GM19324 (cell line): ENCODE measurements at regions not wholly inside any gene's neighbourhood (a gene's known extent, or its start where the extent isn't known, plus 50 kb on each side); places are given as distances from the start of the nearest gene placed in this dataset.
"Not testable (repeated sequence)": the region's sequence is repeated elsewhere in the genome, so short reads cannot be mapped to it uniquely, and the experiment has no call there.

Experiments used
- ATAC-seq: cut with Tn5 transposase; IDR thresholded peaks from one replicate; pipeline ENCODE4 v1.9.1; 2021; ENCODE audit warnings: mild to moderate bottlenecking, moderate library complexity; ENCODE audit not compliant: unreplicated experiment, low FRiP score

DNA sequence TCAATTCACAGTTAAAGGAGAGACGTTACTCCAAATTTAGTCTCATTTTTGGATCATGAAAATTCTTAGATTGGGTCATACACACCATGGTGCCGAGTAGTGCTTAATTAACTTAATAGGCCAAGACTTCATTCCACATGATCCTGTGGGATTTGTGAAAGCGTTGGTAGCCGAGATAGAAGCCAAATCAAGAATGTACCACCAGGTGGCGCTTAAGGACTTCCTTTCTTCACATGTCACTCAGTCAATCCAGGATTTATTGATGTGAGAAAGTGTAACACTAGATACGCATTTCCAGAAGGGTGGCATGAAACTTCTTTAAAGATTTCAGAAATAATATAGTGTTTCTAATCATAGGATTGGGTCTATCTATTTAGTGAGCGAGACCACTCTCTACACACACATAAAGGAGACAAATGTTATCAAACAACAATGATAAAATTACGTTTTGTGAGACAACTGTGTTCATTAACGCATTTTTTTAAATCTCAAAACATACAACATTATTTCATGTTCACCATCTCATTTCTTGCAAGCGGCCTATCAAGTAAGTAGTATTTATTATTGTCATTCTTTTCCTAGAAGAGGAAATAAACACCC lies 436.1 kb downstream of the CHL1 start:
- ATAC-seq, result peak; percentile 63

DNA sequence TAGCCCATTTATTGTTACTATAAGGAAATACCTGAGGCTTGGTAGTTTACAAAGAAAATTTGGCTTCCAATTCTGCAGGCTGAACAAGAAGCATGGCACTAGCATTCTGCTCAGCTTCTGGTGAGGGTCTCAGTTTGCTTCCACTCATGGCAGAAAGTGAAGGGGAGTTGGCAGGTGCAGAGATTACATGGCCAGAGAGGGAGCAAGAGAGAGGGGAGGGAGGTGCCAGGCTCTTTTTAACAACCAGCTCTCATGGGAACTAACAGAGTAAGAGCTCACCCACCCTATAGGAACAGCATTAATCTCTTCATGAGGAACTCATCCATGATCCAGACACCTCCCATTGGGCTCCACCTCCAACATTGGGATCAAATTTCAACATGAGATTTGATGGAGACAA lies 437.9 kb downstream of the CHL1 start:
- no peak for ATAC-seq

DNA sequence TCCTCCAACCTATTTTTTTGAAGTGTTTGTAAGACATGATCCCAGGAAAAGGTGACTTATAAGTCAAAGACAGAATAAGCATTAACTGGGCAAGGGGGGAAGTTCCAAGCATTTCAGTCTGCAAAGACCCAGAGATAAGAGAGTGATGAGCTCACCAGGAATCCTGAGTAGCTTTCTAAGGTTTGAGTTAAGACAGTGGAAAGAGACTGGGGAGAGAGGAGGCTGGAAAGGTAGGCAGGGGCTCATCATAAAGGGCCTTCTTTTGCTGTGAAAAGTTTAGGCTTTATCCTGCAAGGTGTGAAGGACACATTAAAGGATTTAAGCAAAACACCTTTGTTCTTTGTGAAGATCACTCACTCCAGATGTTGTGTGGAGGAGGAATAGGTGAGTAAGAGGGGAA lies 438.8 kb downstream of the CHL1 start:
- no peak for ATAC-seq

DNA sequence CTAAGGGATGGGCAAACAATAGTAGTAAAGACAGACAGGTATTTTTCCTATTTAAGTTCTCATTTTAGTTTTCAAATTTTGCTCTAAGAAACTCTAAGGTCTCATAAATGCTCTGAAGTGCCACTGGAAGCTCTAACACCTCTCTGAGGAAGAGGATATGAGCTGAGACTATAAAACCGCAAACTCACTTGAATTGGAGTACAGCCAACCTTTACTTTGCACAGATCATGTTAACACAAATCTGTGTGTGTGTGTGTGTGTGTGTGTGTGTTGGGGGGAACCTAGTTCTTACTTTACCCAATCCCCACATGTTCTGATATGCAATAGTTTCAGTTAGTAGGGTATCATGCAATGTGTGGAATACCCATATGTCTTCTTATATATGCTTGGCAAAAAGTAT lies 446.8 kb downstream of the CHL1 start:
- ATAC-seq, result no peak

DNA sequence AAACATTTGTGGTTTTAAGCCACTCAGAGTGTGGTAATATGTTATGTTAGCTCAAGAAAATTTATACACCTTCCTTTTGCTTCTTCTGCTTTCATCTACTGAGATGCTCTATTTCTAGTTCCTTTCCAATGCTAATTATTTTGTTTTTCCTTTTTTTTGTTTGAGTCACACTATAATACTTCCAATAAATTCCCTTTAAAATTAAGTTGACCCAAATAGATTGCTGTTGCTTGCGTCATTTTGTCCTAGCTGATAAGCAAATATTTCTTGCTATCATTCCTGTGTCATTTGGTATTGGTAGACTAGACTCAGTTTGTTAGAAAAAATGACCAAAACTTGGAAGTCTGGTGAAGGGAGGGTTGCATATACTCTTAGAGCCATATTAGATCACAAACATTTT lies 437.0 kb upstream of the CNTN6 start:
- ATAC-seq, result no peak

DNA sequence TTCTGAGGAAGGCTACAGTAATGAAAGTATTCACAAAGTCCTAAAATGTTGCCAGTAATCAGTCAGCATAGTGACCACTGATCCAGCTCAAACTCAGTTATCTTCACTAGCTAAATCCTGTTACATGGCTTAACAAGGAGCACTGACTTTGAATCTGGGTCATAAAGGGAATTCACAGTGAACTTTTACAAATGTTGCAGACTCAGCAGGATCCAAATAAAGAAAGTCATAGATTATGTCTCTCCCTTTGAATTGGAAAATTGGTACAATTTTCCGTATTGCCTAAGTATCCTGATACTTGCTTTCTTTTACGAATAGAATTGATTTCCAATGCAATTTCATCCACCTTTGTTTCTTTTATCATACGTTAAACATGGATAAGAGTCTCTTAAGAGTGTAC lies 431.5 kb upstream of the CNTN6 start:
- ATAC-seq, result no peak

DNA sequence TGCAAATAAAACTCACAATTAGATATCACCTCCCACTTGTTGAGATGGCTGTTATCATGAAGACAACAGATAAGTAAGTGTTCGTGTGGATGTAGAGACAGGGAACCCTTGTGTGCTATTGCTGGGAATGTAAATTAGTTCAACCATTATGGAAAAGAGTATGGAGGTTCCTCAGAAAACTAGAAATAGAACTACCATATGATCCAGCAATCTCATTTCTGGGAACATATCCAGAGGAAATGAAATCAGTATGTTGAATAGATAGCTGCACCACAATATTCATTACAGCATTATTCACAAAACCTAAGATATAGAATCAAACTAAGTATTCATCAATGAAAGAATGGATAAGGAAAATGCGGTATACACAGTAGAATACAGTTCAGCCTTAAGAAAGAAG lies 418.7 kb upstream of the CNTN6 start:
- ATAC-seq, result no peak

DNA sequence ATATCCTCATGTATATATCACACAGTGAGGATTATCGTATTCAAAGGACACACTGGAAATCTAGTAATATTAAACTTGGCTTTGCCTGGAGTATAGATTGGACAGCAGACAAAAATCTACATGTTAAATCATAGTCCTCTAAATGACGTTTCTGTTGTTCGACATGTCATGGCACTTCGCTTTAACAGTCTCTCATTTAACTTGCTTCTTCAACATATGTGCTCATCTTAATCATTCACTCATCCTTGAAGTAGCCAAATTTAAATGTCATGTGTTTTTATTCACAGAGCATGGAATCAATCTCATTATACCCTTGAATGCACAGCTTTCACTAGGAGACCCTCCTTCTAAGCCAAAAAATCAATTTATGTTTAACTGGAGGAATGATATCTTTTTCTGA lies 417.0 kb upstream of the CNTN6 start:
- ATAC-seq, result no peak

DNA sequence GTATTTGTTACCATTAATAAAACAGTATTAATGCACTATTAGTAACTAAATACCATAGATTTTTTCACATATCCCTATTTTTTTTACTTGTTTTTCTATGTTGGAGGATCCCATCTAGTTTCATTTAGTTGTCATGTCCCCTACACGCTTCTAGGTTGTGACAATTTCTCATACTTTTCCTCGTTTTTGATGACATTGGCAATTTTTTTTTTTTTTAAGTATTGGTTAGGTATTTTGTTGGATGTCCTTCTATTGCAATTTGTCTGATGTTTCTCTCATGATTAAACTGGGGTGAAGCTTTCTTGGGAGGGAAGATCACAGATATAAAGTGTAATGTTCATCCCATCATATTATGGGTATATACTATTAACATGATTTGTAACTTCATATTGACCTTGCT lies 409.1 kb upstream of the CNTN6 start:
- ATAC-seq, result no peak

DNA sequence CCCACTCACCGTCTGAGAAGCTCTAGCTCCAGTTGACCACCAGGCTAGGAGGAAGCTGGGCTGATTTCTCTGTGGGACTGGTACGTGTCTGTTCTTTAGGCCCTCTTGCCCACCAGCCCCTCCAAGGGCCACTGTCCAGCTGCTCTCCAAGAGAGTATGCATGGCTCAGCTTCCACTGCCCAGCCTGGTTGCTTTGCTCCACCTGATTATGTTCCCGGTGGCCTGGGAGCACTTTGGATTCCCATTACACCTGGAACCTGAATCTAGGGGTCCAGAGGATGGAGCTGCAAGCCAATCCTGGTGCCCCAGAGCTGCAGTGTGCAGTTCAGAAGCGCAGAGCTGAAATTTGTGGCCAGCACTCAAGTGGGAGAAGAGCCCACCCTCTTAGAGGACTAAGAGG lies 402.1 kb upstream of the CNTN6 start:
- no peak for ATAC-seq

DNA sequence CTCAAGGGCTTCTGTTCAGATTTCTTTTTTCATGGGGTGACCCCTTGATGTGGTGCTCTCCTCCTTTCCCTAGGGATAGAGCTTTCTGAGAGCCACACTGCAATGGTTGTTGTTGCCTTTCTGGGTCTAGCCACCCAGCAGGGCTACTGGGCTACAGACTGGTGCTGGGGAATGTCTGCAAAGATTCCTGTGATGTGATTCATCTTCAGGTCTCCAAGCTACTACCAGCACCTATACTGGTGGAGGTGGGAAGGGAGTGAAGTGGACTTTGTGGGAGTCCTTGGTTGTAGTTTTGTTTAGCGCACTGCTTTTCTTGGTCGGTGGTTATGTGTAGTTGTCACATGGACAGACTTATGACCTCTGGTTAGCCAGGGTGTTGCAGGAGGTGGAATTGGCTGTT lies 392.3 kb upstream of the CNTN6 start:
- no peak for ATAC-seq

DNA sequence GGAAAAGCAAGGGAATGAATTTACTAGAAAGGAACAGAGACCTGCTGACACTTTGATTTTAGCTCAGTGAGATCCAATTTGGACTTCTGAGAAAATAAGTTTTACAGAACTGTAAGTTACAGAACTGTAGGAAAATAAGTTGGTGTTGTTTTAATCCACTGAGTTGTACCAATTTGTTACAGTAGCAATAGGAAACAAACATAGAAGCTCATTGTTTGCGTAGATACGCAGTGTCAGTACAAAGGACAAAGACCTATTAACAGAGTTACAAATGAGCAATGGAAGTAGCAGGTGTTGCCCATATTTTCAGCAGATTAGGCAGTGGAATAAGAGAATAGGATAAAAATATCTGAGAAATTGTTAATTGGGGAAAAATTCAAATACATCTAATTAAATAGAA lies 385.8 kb upstream of the CNTN6 start:
- ATAC-seq, result no peak

DNA sequence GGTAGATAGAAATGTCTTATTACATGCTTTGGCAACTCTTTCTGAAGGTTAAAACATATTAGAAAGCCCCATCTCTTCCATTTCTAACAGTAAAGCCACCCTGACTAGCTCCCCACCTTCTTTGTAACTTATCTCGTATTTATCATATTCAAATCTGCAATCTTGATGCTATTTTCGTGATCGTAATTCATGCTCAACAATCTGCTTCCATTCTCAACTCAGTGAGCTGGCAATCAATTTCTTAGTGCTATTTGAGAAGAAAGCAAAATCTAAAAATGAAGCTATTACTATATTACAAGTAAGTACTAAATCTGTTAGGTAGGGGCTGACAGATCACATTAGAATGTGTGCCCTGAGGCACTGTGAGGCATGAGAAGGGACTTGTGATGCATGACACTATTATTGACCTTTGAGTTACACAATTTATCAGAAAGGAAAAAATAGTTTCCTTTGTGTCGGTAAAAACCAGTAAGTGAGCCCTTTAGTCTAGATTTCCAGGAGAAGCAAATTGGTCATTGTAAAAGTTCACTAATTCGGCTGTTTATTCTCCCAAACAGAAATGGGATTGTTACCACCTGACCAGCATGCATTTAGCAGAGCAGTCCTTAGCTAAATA lies 379.7 kb upstream of the CNTN6 start:
- no peak for ATAC-seq

DNA sequence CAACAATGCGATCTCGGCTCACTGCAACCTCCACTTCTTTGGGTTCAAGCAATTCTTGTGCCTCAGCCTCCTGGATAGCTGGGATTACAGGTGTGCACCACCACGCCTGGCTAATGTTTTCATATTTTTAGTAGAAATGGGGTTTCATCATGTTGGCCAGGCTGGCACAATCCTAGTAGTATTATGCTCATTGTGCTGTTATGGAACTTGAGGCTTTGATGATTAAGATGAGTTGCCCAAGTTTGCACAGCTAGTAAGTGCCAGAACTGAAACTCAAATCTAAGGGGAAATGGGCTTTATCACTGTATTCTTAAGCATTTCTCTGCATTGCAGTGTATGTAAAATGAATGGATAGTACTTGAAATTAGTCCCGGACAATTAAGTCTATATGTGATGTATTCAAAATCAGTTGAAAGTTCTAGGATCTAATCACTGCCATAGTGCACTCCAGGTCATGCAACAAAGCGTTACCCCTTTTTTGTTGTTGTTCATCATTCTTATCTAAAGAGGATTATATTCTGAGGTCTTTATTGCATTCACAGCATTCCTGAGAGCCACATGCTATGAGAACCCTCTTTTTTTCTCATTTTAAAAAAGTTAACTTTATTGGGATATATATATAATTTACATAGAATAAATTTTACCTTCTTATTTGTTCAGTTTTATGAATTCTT lies 378.7 kb upstream of the CNTN6 start:
- ATAC-seq, result no peak

DNA sequence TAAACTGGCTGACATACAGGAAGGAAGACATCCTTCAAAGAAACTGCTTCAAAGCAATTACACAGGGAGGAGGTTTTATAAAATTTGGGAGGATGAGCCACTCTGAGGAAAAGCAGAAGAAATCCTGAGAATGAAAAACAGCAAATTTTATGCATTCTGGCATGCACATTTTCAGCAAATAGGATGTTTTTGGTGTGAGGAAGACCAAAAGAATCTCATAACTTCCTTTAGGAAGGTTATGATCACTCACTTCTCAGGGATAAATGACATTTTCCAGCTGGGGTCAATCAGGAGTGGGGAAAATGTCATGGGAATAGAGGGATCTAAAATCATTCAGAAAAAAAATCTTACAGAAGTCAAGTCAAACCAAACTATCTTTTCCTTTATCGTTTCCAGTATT lies 371.7 kb upstream of the CNTN6 start:
- ATAC-seq, result no peak

DNA sequence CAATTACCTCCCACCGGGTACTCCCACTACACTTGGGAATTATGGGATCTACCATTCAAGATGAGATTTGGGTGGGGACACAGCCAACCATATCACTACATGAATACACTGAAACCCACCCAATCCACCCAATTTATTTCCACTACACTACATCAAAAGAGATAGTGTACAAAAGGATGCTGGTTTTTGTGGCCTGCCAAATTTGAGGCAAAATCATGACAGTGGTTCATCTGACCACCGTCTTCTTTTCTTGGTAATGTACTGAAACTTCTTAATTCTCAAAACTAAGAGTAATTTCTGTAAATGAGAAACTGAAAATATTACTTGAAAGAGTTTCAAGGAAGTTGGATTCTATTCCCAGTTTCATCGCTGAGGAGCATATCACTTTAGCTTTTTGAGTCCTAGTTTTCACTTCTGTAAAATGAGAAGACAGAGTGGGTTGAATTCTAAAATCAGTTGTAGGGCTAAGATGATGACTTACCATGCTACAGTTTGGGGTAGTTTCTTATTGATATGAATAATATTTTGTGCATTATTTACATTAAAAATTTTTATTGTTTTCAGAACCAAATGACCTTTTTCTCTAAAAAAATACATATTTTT lies 360.4 kb upstream of the CNTN6 start:
- no peak for ATAC-seq

DNA sequence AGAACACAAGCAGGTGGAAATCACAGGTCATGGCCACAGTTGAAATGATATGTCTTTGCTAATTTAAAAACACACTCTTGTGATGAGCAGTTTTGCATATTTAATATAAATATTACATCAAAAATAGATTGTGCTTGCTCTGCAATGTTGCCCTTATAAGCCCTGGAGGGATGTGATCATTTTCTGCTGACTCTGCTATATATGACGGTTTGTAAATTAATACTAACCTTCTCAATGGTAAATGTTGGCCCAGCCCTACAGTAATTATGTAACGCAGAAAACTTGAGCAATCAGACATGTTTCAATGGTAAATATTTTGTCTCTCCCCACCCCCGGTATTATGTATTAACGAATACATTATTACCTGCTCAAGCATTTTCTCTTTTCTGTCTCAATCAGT lies 359.5 kb upstream of the CNTN6 start:
- no peak for ATAC-seq

DNA sequence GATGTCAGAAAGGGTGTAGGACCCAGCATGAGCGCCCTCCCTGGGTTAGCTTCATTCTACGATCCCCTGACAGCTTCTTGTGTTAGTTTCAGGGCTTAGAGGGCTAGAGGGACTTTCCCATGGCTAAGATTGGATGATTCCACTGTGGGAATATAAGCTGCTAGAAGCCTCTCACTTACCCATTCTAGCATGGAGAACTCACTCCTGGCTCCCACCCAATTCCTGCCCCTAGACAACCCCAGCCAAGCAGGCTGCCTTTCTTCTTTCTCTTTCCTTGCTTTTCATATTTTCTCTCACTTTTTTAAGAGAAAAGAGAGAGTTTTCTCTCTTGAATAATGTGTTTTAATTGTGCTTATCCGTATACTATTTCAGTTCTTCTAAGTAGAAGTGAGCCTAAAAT lies 335.1 kb upstream of the CNTN6 start:
- ATAC-seq, result no peak

DNA sequence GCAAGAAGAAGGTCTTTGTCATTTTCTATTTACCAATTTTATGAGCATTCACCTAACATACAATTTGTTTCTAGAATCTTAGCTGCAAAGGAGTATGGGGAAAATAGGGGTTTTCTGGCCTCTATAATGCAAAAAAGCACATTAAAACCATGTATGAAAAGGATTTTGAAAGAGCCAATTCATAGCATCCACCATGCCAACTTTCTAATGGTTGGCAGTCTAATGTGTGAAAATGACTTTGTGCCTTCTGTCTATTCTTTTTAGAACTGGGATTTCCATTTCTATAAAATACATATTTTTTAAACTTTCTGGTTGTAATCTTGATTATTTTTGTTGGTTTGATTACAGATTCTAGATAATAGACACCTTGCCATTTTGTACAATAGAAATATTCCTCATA lies 333.7 kb upstream of the CNTN6 start:
- ATAC-seq, result no peak

DNA sequence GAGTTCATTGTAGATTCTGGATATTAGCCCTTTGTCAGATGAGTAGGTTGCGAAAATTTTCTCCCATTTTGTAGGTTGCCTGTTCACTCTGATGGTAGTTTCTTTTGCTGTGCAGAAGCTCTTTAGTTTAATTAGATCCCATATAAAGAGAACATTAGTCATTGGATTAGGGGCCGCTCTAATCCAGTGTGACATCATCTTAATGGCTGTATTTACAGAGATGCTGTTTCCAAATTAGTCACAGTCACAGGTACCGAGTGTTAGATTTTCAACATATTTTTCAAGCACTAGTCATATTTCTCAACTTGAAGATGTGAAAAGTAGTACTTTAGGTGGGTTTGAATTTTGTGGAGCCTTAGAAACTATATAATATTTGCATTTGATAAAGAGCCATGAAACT lies 319.4 kb upstream of the CNTN6 start:
- not testable (repeated sequence) for ATAC-seq

DNA sequence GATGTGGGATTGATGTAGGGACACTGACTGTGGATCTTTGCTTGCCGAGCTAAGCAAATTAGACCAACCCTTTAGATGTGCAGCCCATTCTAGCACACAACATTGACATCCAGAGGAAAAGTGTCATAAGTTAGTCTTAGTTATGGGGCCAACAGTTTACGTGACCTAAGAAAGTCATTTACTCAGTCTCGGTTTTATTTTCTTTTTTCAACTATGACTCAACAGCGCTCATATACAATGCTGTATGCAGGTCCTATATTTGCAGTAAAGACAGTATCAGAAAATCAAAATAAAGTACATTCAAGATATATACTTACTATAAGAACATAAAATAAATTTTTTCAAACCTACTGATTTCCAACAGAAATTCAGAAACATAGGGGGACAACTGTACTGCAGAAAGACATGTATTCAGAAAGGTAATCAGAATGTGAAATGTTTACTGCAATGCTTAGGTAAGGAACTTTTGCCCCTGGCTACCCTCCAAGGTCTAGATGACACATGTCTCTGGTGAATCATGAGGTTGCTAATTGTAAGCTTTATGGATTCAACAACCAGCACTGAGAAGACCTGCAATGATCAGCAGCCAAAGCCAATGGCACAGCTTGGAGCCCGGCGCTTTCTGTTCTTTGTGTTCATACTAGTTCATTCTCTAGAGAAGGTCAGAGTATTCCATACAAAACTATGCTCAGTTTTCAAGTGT lies 317.5 kb upstream of the CNTN6 start:
- no peak for ATAC-seq
